ENCODE measurements at regions not wholly inside any gene's neighbourhood (a gene's known extent, or its start where the extent isn't known, plus 50 kb on each side); places are given as distances from the start of the nearest gene placed in this dataset.

GRCh38 chr2:53289309-53290006 is 478.1 kb upstream of the CHAC2 start:
- no peak for TF ChIP-seq CHD4 (IDR thresholded peaks at IDR 0.05; ENCODE audit: borderline replicate concordance)
- TF ChIP-seq CTCF (IDR thresholded peaks at IDR 0.05) = no peak
- TF ChIP-seq CEBPB (IDR thresholded peaks at IDR 0.05) = no peak
- TF ChIP-seq SMC3 (IDR thresholded peaks at IDR 0.05) = no peak
- TF ChIP-seq ELK1 (IDR thresholded peaks at IDR 0.05; ENCODE audit: low read depth, low read length) = no peak
- no peak for TF ChIP-seq POLR2A (IDR thresholded peaks at IDR 0.05; ENCODE audit: low read length)

Measured in A549 (cell line).